IPS-20b (cell line): ENCODE measurements at regions not wholly inside any gene's neighbourhood (a gene's known extent, or its start where the extent isn't known, plus 50 kb on each side); places are given as distances from the start of the nearest gene placed in this dataset.

Experiments used
- H3K27ac ChIP-seq: one replicate; pipeline ENCODE4 v1.5.1; 2013; ENCODE audit warnings: low read length
- H3K27me3 ChIP-seq: 2 replicates; pipeline ENCODE4 v1.6.1; 2013; ENCODE audit warnings: mild to moderate bottlenecking, low read length, inconsistent platforms; ENCODE audit not compliant: insufficient read depth
- H3K36me3 ChIP-seq: 2 replicates; pipeline ENCODE4 v1.6.1; 2013; ENCODE audit warnings: low read depth, mild to moderate bottlenecking, inconsistent platforms, low read length, moderate library complexity; ENCODE audit not compliant: insufficient read depth
- H3K4me1 ChIP-seq: 2 replicates; pipeline ENCODE4 v1.6.1; 2013; ENCODE audit warnings: mild to moderate bottlenecking, control low read depth, inconsistent platforms, low read length, moderate library complexity; ENCODE audit not compliant: insufficient read depth
- H3K4me3 ChIP-seq: 2 replicates; pipeline ENCODE4 v1.5.1; 2013; ENCODE audit warnings: mild to moderate bottlenecking, low read length, inconsistent platforms
- H3K9ac ChIP-seq: 2 replicates; pipeline ENCODE4 v1.6.1; 2013; ENCODE audit warnings: low read depth, mild to moderate bottlenecking, inconsistent platforms, low read length, moderate library complexity
- H3K9me3 ChIP-seq: 2 replicates; pipeline ENCODE4 v1.6.1; 2013; ENCODE audit warnings: mild to moderate bottlenecking, low read depth, low read length, inconsistent platforms; ENCODE audit not compliant: insufficient read depth

DNA sequence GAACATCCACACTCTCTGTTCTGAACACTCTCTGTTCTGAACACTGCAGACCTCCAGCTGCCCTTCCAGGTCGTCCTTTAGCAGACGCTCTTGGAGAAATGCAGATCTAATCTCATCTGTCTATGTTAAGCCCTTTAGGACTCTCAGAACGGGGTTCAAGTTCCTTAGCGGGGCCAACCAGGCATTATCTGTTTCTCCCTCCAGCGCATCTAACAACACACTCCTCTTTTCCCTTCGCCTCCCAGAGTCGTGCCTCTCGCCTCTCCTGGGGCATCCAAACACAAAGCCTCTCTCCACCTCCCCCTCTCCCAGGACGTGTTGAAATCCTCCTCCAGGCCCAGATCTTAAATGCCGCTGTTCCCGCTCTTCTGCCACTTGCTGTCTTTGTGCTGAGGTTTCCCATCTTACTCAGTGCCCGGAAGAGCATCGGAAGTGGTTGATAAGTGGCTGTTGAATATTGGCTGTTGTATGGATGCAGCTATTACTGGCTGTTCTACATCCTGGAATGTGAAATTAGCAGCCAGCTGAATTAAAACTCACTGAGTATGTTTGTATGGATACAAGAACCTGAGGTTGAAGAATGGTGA, 108.4 kb upstream of the GGTLC1 start:
- no peaks in the 10 kb centered on the region for H3K27me3 ChIP-seq
- no peak overlapping the region for H3K4me3 ChIP-seq
- no peak overlapping the region for H3K9ac ChIP-seq
- H3K9me3 ChIP-seq, result no peaks in the 10 kb centered on the region
- no peak overlapping the region for H3K27ac ChIP-seq
- no peaks in the 10 kb centered on the region for H3K36me3 ChIP-seq
- H3K4me1 ChIP-seq, result 0 out of 2 replicates have a peak, but pooled peaks cover 2% of the 10 kb centered on the region

DNA sequence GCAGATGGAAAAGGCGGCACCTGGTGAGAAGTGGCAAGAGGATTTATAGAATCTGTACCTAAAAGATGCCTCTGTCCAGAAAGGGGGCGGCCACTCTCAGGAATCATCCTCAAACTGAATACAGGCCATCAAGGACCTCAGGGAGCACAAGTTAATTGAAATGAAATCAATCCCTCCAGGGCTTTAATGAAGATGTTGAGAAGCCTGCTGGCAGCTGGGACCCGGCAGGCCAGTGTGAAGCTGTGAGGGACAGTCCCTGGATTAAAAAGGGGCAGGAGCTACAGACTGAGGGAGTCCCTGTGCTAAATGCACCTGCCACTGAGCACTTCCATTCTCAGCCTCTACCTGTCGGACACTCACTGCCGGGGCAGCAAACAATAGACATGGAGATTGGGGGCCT, 107.7 kb upstream of the GGTLC1 start:
- Histone ChIP-seq H3K4me1 (0 out of 2 replicates have a peak, but pooled peaks cover 2% of the 10 kb centered on the region), H3K36me3 (no peaks in the 10 kb centered on the region), H3K4me3 (no peak overlapping the region), H3K27me3 (no peaks in the 10 kb centered on the region), H3K27ac (no peak overlapping the region), H3K9me3 (no peaks in the 10 kb centered on the region), H3K9ac (no peak overlapping the region)

DNA sequence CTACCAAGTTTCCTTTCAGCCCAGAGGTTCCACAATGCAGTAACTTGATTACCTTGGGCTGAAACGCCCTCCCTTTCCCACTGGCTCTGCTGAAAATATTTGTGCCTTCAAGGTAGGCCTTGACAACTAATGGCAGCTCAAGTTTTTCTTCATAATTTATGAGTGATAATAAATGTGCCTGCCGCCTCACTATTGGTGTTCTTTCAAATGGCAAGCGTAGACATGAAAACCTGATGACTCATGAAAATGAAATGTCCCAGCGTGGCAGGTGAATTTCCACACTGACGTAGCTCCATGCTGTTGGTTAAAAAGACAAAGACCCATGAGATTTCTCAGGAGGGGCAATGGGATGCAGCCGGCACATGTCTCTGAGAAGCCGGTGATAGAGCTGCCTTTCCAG, 107.2 kb upstream of the GGTLC1 start:
- Histone ChIP-seq H3K27me3 (no peaks in the 10 kb centered on the region), H3K27ac (no peak overlapping the region), H3K9ac (no peak overlapping the region), H3K4me3 (no peak overlapping the region), H3K9me3 (no peaks in the 10 kb centered on the region), H3K4me1 (0 out of 2 replicates have a peak, but pooled peaks cover 2% of the 10 kb centered on the region), H3K36me3 (no peaks in the 10 kb centered on the region)

- Histone ChIP-seq H3K4me3 (no peak overlapping the region), H3K9me3 (no peaks in the 10 kb centered on the region), H3K9ac (no peak overlapping the region), H3K4me1 (0 out of 2 replicates have a peak, but pooled peaks cover 2% of the 10 kb centered on the region), H3K36me3 (no peaks in the 10 kb centered on the region), H3K27me3 (no peaks in the 10 kb centered on the region), H3K27ac (no peak overlapping the region)
Observed at GRCh38 chr20:24095303-24095702, 106.7 kb upstream of the GGTLC1 start.

DNA sequence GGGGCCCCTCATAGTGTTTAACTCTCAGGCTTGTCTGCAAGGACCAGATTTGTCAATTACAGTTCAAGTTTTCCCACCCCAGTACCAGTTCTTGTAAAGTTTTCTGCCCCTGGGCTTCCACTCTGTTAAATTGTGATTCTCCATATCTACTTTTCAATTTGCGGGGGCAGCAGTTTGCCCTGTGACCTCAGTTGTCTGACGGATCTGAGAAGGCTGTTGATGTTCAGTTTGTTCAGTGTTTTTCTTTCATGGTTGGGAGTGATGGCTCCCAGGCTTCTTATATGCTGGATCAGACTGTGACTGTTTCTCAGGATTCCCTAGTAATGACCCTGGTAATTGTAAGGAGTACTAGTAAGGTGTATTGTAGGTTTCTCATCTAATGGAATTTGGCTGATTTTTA, 101.0 kb upstream of the GGTLC1 start:
- Histone ChIP-seq H3K4me3 (no peak overlapping the region), H3K9me3 (no peaks in the 10 kb centered on the region), H3K36me3 (no peaks in the 10 kb centered on the region), H3K9ac (no peak overlapping the region), H3K4me1 (no peaks in the 10 kb centered on the region), H3K27me3 (no peaks in the 10 kb centered on the region), H3K27ac (no peak overlapping the region)

DNA sequence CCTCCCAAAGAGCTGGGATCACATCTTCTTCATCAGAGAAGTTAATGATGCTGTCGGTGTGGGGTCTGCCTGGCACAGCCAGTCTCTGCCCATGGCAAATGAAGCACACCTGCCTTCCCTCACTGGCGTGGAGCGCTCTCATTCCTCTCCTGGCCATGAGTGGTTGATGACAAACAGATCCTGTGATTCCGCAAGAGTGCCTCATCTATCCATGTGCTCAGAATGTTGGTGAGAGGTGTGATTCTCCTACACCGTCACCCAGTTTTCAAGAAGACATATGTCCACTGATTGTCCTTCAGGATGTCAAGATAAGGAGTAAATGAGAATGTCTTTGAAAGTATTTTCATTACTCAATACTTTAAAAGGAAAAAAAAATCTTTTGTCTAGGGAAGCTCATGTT, 97.5 kb upstream of the GGTLC1 start:
- H3K27me3 ChIP-seq, result no peaks in the 10 kb centered on the region
- H3K36me3 ChIP-seq, result no peaks in the 10 kb centered on the region
- no peak overlapping the region for H3K9ac ChIP-seq
- H3K4me1 ChIP-seq, result no peaks in the 10 kb centered on the region
- no peak overlapping the region for H3K27ac ChIP-seq
- H3K9me3 ChIP-seq, result no peaks in the 10 kb centered on the region
- no peak overlapping the region for H3K4me3 ChIP-seq

GRCh38 chr20:24084281-24084680, 95.7 kb upstream of the GGTLC1 start:
- H3K9me3 ChIP-seq, result no peaks in the 10 kb centered on the region
- no peaks in the 10 kb centered on the region for H3K36me3 ChIP-seq
- no peaks in the 10 kb centered on the region for H3K27me3 ChIP-seq
- H3K4me1 ChIP-seq, result no peaks in the 10 kb centered on the region
- no peak overlapping the region for H3K27ac ChIP-seq
- H3K9ac ChIP-seq, result no peak overlapping the region
- H3K4me3 ChIP-seq, result no peak overlapping the region

- no peak overlapping the region for H3K27ac ChIP-seq
- H3K36me3 ChIP-seq, result no peaks in the 10 kb centered on the region
- H3K9ac ChIP-seq, result no peak overlapping the region
- no peaks in the 10 kb centered on the region for H3K9me3 ChIP-seq
- no peaks in the 10 kb centered on the region for H3K4me1 ChIP-seq
- H3K4me3 ChIP-seq, result no peak overlapping the region
- no peaks in the 10 kb centered on the region for H3K27me3 ChIP-seq
Observed at GRCh38 chr20:24081077-24081476, 92.5 kb upstream of the GGTLC1 start.

DNA sequence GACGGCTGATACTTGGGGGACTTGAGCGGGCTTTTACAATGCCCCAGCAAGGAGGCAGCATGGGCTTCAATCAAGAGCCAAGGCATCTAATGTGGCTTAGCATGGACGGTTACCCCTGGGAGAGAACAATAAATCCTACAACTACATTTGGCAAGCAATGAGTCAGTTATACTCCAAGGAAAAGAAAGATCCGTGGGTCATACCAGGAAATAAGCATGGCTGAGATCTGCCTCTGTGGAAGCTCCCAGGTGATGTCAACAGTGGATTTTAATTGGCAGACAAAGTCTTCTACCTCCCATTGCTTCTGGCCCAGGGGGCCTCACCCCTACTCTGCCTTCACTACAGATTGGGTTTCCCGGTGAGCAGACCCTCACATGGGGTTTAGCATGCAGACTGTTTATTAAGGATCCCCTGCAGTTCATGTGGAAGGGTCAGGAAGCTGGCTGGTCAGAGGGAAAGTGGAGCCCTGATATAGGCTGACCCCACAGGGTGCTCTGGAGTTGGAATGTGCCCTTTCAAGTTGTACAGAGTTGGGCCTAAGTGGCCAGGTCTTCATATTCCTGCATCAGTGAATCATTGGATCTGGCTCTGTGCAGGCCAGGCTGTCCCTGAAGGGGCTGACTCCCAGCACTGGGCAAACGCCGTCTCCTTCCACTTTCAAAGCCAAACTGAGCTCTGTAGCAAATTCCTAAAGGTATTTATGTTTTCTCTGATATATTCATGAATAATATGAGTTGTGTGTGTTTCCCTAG, 91.3 kb upstream of the GGTLC1 start:
- no peak overlapping the region for H3K4me3 ChIP-seq
- no peaks in the 10 kb centered on the region for H3K36me3 ChIP-seq
- H3K9me3 ChIP-seq, result no peaks in the 10 kb centered on the region
- H3K4me1 ChIP-seq, result no peaks in the 10 kb centered on the region
- H3K9ac ChIP-seq, result no peak overlapping the region
- H3K27me3 ChIP-seq, result no peaks in the 10 kb centered on the region
- no peak overlapping the region for H3K27ac ChIP-seq

DNA sequence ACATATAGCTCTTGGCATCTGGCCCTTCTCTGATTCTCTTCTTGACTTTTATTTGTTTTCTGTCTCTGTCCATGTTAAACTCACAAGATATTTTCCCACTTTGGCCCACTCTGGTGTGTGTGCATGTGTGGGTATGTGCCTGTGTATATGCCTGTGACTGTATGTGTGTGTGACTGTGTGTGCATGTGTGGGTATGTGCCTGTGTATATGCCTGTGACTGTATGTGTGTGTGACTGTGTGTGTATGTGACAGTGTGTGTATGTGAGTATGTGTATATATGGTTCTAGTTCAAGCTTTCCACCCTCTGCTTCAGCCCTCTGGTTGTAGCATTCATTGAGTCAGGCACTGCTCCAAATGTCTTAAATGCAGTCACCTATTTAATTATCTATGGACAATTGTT, 88.6 kb upstream of the GGTLC1 start:
- no peaks in the 10 kb centered on the region for H3K4me1 ChIP-seq
- no peak overlapping the region for H3K4me3 ChIP-seq
- H3K36me3 ChIP-seq, result no peaks in the 10 kb centered on the region
- H3K27me3 ChIP-seq, result no peaks in the 10 kb centered on the region
- H3K9me3 ChIP-seq, result no peaks in the 10 kb centered on the region
- H3K9ac ChIP-seq, result no peak overlapping the region
- H3K27ac ChIP-seq, result no peak overlapping the region

GRCh38 chr20:24070679-24071078, 82.1 kb upstream of the GGTLC1 start:
- Histone ChIP-seq H3K9ac (no peak overlapping the region), H3K4me3 (no peak overlapping the region), H3K36me3 (no peaks in the 10 kb centered on the region), H3K27ac (no peak overlapping the region), H3K9me3 (no peaks in the 10 kb centered on the region), H3K4me1 (no peaks in the 10 kb centered on the region), H3K27me3 (no peaks in the 10 kb centered on the region)

DNA sequence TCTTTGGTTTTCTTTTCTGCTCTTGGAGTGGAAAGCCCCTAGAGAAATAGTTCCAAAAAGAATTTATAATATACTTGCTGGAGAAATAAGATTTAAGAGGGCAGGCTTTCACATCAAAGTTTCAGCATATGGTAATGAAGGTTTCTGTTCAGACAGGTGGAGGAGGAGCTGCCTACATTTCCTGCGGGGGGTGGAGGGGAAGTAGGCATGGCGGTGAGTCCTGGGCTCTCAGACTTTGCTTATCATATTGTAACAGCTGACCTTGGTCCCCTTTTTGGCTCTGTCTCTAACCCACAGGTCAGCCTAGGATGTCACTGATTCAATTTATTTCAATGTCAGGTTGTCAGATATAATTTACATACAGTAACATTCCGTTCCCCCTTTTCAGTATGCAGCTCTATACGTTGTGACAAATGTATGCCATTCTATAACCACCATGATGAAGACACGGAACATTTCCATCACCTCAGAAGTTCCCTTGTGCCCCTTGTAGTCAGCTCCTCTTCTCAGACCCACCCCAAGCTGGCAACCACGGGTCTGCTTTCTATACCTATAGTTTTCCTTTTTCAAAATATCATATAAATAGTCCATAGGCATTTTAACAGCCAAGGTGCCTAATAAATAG, 77.6 kb upstream of the GGTLC1 start:
- no peak overlapping the region for H3K9ac ChIP-seq
- H3K27me3 ChIP-seq, result no peaks in the 10 kb centered on the region
- H3K36me3 ChIP-seq, result no peaks in the 10 kb centered on the region
- H3K27ac ChIP-seq, result no peak overlapping the region
- H3K9me3 ChIP-seq, result no peaks in the 10 kb centered on the region
- no peak overlapping the region for H3K4me3 ChIP-seq
- H3K4me1 ChIP-seq, result no peaks in the 10 kb centered on the region
